ENCODE measurements at regions not wholly inside any gene's neighbourhood (a gene's known extent, or its start where the extent isn't known, plus 50 kb on each side); places are given as distances from the start of the nearest gene placed in this dataset.
"Not testable (repeated sequence)": the region's sequence is repeated elsewhere in the genome, so short reads cannot be mapped to it uniquely, and the experiment has no call there.

GRCh38 chr5:154702477-154702876, 52.7 kb upstream of the LARP1 start:
- DNase-seq, result no peak
- no peak for TF ChIP-seq EZH2 (optimal IDR thresholded peaks at IDR 0.05; ENCODE audit: low read depth, low read length)
- no peak for TF ChIP-seq EZH2phosphoT487 (IDR thresholded peaks at IDR 0.05; ENCODE audit: low read length)

DNA sequence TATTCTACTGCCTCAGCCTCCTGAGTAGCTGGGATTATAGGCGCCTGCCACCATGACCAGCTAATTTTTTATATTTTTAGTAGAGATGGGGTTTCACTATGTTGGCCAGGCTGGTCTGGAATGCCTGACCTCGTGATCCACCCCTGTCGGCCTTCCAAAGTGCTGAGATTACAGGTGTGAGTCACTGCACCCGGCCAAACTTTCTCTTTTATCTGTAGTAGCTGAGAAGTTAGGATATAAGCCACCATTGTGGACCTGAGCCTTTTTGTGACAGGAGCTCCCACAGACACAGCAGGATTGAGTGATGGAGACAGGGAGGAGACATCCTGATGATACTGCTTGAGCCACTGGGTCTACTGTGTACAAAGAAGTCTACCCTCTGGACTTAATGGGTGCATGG, 53.5 kb upstream of the LARP1 start:
- H3K4me3 ChIP-seq (ENCODE audit: low read length); H3K27ac ChIP-seq (ENCODE audit: low read length); H2AFZ ChIP-seq (ENCODE audit: low read length); H3K9ac ChIP-seq (ENCODE audit: low read length); H3K4me1 ChIP-seq (ENCODE audit: low read length); H3K9me3 ChIP-seq (replicated peaks; ENCODE audit: insufficient read depth, low read length); H3F3A ChIP-seq (ENCODE audit: insufficient read depth, low read length); H3K36me3 ChIP-seq (replicated peaks; ENCODE audit: insufficient read depth, low read length); H4K20me1 ChIP-seq (ENCODE audit: insufficient read depth, low read length); H3K9me2 ChIP-seq (replicated peaks; ENCODE audit: insufficient read depth, low read length); DNase-seq; H3K27me3 ChIP-seq (replicated peaks; ENCODE audit: insufficient read depth, low read length); H3K4me2 ChIP-seq (ENCODE audit: low read depth, low read length); H3K79me2 ChIP-seq (ENCODE audit: low read length): not testable (repeated sequence)

More at GRCh38 chr5:154702477-154702876, 52.7 kb upstream of the LARP1 start:
- Histone ChIP-seq H3K9me2 (replicated peaks; ENCODE audit: insufficient read depth, low read length) (no peaks in the 10 kb centered on the region), H3K27ac (ENCODE audit: low read length) (no peak overlapping the region), H3K27me3 (replicated peaks; ENCODE audit: insufficient read depth, low read length) (no peaks in the 10 kb centered on the region), H3K9ac (ENCODE audit: low read length) (no peak overlapping the region), H3K4me2 (ENCODE audit: low read depth, low read length) (no peak overlapping the region), H2AFZ (ENCODE audit: low read length) (no peak overlapping the region), H3K9me3 (replicated peaks; ENCODE audit: insufficient read depth, low read length) (no peaks in the 10 kb centered on the region), H3K36me3 (replicated peaks; ENCODE audit: insufficient read depth, low read length) (no peaks in the 10 kb centered on the region), H3K4me3 (ENCODE audit: low read length) (no peak overlapping the region), H3K79me2 (ENCODE audit: low read length) (no peaks in the 10 kb centered on the region), H3K4me1 (ENCODE audit: low read length) (no peaks in the 10 kb centered on the region), H4K20me1 (ENCODE audit: insufficient read depth, low read length) (no peaks in the 10 kb centered on the region), H3F3A (ENCODE audit: insufficient read depth, low read length) (no peaks in the 10 kb centered on the region)

DNA sequence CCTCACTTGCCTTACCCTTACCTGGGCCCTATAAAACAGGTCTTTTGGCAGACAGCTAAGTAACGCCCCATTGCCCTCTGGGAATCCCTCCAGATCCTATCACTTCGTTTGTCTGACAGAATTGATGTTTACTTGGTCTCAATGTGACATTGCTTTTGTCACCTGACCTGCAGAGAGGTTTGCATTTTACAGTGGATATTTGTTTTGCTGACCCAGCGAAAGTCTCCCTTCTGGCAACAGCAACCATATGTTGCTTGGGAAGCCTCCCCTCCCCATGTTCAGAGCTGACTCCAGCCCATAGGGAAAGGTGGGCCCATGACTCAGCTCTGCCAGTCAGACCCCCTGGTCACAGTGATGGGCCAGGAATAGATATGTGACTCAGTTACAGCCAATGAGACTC, 54.0 kb upstream of the LARP1 start:
- Histone ChIP-seq H3F3A (ENCODE audit: insufficient read depth, low read length) (no peaks in the 10 kb centered on the region), H4K20me1 (ENCODE audit: insufficient read depth, low read length) (no peaks in the 10 kb centered on the region), H3K27me3 (replicated peaks; ENCODE audit: insufficient read depth, low read length) (no peaks in the 10 kb centered on the region), H3K9me2 (replicated peaks; ENCODE audit: insufficient read depth, low read length) (no peaks in the 10 kb centered on the region), H3K4me1 (ENCODE audit: low read length) (no peaks in the 10 kb centered on the region), H3K79me2 (ENCODE audit: low read length) (no peaks in the 10 kb centered on the region), H3K27ac (ENCODE audit: low read length) (no peak overlapping the region), H3K9me3 (replicated peaks; ENCODE audit: insufficient read depth, low read length) (no peaks in the 10 kb centered on the region), H3K4me2 (ENCODE audit: low read depth, low read length) (no peak overlapping the region), H3K9ac (ENCODE audit: low read length) (no peak overlapping the region), H3K4me3 (ENCODE audit: low read length) (no peak overlapping the region), H3K36me3 (replicated peaks; ENCODE audit: insufficient read depth, low read length) (no peaks in the 10 kb centered on the region), H2AFZ (ENCODE audit: low read length) (no peak overlapping the region)
- DNase-seq, result no peak
- no peak for TF ChIP-seq CTCF (IDR thresholded peaks at IDR 0.05; ENCODE audit: low read length)
- TF ChIP-seq EZH2 (optimal IDR thresholded peaks at IDR 0.05; ENCODE audit: low read depth, low read length), result no peak
- no peak for TF ChIP-seq EZH2phosphoT487 (IDR thresholded peaks at IDR 0.05; ENCODE audit: low read length)

GRCh38 chr5:154700289-154700928, 54.8 kb upstream of the LARP1 start:
- H3K9me2 ChIP-seq (replicated peaks; ENCODE audit: insufficient read depth, low read length); H3K9me3 ChIP-seq (replicated peaks; ENCODE audit: insufficient read depth, low read length); H3K36me3 ChIP-seq (replicated peaks; ENCODE audit: insufficient read depth, low read length); H3K4me3 ChIP-seq (ENCODE audit: low read length); DNase-seq; H3K4me2 ChIP-seq (ENCODE audit: low read depth, low read length); H3F3A ChIP-seq (ENCODE audit: insufficient read depth, low read length); H2AFZ ChIP-seq (ENCODE audit: low read length); H3K27me3 ChIP-seq (replicated peaks; ENCODE audit: insufficient read depth, low read length); H3K27ac ChIP-seq (ENCODE audit: low read length); H3K79me2 ChIP-seq (ENCODE audit: low read length); H4K20me1 ChIP-seq (ENCODE audit: insufficient read depth, low read length); H3K4me1 ChIP-seq (ENCODE audit: low read length); H3K9ac ChIP-seq (ENCODE audit: low read length): not testable (repeated sequence)

DNA sequence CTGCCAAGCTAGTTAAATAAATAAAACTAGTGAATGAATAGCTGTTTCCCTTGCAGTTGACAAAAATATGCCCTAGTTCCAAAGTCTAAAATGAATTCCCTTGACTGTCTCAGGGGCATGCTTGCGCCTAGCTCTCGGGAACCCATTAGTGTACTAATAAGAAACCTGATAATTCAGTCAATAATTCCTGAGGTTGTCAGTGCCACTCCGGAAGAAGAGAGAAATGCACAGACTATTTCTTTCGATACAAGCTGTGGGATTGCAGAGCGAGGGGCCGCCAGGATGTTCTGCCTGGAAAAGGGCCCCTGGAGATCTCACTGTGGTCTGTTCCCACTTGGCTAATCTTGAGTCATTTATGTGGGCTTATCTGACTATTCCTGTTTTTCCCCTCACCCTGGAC, 56.4 kb upstream of the LARP1 start:
- Histone ChIP-seq H3F3A (ENCODE audit: insufficient read depth, low read length) (no peaks in the 10 kb centered on the region), H3K79me2 (ENCODE audit: low read length) (no peaks in the 10 kb centered on the region), H2AFZ (ENCODE audit: low read length) (no peak overlapping the region), H3K9me2 (replicated peaks; ENCODE audit: insufficient read depth, low read length) (no peaks in the 10 kb centered on the region), H3K9ac (ENCODE audit: low read length) (no peak overlapping the region), H3K4me1 (ENCODE audit: low read length) (no peaks in the 10 kb centered on the region), H3K4me2 (ENCODE audit: low read depth, low read length) (no peak overlapping the region), H4K20me1 (ENCODE audit: insufficient read depth, low read length) (no peaks in the 10 kb centered on the region), H3K4me3 (ENCODE audit: low read length) (no peak overlapping the region), H3K9me3 (replicated peaks; ENCODE audit: insufficient read depth, low read length) (no peaks in the 10 kb centered on the region), H3K27me3 (replicated peaks; ENCODE audit: insufficient read depth, low read length) (no peaks in the 10 kb centered on the region), H3K27ac (ENCODE audit: low read length) (no peak overlapping the region), H3K36me3 (replicated peaks; ENCODE audit: insufficient read depth, low read length) (no peaks in the 10 kb centered on the region)
- DNase-seq, result no peak
- TF ChIP-seq CTCF (IDR thresholded peaks at IDR 0.05; ENCODE audit: low read length) (no peak), EZH2 (optimal IDR thresholded peaks at IDR 0.05; ENCODE audit: low read depth, low read length) (no peak), EZH2phosphoT487 (IDR thresholded peaks at IDR 0.05; ENCODE audit: low read length) (no peak)

Measured in MM.1S (cell line).